ENCODE measurements at regions not wholly inside any gene's neighbourhood (a gene's known extent, or its start where the extent isn't known, plus 50 kb on each side); places are given as distances from the start of the nearest gene placed in this dataset.

DNA sequence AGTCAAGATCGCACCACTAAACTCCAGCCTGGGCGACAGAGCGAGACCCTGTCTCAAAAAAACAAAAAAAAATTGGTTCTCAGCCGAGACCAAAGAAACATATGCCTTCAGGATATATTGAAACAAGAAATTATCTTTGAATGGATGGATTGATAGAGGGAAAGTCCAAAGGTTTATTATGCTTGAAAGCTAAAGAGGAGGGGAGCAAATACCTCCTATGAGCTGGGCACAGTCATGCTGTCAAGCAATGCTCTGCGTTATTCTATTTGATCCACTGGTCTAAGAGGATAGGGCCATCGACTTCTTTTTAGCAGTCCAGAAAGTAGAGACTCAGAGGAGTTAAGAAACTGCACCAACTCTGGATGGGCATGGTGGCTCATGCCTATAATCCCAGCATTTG, 85.9 kb upstream of the SLC34A2 start:
- no peak for DNase-seq (ENCODE audit: low read depth in 4 of 4, low spot score in 2 of 4)

DNA sequence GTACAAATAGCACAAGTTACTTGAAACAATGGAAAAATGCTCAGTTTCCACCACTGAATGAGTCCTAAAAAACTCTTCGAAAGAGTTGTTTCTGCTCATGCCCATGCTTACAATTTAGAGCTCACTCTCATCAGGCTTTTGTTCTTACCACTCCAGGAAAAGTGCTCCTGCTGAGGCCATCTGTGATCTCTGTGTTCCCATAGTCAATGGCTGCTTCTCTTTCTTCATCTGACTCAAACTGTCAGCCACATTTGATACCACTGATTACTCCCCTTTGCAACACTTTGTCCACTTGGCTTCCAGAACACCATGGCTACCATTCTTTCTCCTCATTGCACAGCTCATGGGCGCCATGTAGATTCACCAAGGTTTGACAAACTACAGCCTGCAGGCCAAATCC, 80.0 kb upstream of the SLC34A2 start:
- DNase-seq (ENCODE audit: low read depth in 4 of 4, low spot score in 2 of 4) = no peak

DNA sequence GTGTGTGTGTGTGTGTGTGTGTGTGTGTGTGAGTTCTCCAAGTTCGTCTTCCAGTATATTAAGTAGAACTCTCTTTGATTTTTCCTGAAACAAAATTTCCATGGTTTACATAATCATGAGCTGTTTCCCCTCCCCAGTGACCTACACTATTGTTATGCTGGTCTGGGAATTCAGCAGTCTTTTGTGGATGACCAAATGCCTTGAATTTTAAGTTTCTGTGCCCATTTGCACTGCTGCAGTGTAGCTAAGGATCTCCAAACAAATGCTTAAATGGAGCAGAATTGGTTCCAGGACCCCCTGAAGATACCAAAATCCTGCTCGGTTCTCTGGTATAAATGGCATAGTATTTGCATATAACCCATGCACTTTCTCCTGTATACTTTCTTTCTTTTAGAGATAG, 77.2 kb upstream of the SLC34A2 start:
- DNase-seq (ENCODE audit: low read depth in 4 of 4, low spot score in 2 of 4) = no peak

DNA sequence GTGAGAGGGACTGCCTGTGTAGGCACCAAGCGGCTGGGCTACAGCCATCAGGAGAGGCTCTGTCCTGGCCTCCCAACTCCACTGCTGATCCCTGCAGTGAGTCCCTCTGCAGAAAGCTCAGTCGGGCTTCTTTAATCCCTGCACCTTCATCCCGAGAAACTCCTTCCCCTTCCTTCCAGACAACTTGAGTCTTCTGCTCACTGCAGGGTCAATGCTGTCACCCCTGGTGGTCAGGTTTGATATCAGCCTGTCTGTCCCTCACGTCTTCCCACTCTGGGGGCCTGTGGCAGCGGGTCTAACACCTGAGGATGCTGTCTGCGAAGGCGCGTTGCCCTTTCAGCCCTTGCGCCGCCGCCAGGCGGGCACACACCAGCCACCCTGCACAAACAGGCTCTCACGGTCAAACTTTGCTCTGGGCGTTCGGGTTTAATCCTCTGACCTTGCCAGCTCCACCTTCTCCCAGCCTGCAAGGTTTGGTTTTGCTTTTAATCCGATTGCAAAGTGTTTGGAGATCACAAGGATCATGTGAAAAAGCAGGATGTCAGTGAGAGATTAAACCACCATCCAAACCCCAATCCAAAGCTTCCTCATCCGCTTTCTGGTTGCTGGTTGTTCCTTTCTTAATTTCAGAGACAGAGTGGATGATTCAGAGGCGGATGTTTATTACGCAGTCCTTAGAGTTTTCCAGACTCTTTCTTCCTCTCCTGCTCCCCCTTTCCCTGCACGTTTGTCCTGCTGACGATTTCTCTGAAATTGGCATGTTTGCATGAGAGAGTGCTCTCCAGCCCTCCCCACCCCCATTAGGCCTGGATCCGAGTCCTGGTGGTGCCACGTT, 74.8 kb upstream of the SLC34A2 start:
- DNase-seq (ENCODE audit: low read depth in 4 of 4, low spot score in 2 of 4) = no peak

DNA sequence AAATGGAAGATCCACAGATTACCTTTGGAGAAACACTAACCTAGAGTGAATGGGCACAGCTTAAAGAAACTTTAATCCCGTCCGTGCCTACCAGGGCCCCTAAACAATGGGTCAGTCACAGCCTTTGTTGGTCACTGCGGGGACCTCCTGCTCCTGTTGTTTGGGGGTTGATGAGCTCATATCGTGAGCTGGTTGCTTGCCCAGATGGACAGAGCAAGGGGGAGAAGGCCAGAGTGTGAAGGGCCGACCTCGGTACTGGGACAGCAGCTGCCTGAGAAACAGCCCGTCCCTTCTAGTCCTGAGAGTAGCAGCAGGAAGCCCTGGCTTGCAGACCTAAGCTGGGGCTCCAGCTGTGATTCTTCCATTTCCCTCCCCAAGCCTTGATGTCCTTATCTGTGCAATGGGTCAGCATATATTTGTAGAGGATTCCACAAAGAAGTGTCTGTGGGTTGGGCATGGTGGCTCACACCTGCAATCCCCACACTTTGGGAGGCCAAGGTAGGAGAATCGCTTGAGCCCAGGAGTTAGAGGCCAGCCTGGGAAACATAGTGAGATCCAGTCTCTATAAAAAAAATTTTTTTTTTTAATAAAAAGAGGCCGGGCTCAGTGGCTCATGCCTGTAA, 69.6 kb upstream of the SLC34A2 start:
- no peak for DNase-seq (ENCODE audit: low read depth in 4 of 4, low spot score in 2 of 4)

DNA sequence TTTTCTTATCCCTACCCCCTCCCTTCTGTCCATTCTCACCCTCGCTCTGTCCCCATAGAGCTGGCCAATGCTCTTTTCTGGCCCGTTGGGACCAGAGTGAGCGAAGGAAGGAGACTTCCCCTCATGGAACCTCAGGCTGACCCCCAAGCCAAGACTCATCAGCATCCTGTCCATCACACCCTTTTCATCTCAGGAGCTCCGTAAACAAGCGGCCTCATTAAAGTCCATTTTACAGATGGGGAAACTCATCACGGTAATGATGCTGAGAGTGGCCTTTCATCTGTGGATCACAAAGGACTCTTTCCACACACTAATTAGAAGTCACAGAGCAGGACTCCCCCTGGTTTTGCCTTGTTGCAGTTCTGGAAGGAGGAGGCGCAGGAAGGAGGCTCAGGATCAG, 67.4 kb upstream of the SLC34A2 start:
- DNase-seq (ENCODE audit: low read depth in 4 of 4, low spot score in 2 of 4) = no peak

DNA sequence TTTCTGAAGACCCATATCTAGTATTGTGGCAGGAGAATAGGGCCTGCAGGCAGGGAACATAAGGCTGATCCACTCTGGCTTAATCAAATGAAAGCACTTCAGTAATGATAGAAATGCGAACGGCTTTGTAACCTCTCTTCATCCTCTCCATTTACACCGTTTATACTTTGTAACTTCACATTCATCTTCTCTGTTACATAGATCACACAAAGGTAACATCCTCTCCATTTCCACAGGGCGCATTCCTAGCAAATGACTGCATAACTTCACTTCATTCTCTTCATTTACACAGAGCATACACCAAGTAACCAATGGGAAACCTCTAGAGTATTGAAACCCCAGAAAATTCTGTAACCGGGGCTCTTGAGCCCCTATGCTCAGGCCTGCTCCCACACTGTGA, 65.5 kb upstream of the SLC34A2 start:
- no peak for DNase-seq (ENCODE audit: low read depth in 4 of 4, low spot score in 2 of 4)

DNA sequence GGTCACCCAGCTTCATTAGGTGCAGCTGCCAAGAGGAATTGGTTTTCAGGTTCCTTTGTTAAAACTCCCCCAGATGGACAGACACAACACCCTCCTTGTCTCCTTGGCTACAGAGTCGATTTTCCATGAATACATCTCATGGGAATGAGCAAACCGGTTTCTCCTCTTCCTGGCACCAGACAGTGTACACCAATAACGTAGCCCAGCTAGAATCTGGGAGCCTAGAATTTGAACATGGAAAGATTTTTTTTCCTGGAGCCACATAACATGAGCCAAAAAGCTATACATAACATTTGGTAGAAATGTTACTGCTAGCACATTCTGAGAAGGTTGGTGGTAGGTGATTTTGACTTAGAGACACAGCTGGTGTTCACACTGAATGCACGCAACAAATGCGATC, 62.9 kb upstream of the SLC34A2 start:
- DNase-seq (ENCODE audit: low read depth in 4 of 4, low spot score in 2 of 4) = no peak
